ENCODE measurements at regions not wholly inside any gene's neighbourhood (a gene's known extent, or its start where the extent isn't known, plus 50 kb on each side); places are given as distances from the start of the nearest gene placed in this dataset.

DNA sequence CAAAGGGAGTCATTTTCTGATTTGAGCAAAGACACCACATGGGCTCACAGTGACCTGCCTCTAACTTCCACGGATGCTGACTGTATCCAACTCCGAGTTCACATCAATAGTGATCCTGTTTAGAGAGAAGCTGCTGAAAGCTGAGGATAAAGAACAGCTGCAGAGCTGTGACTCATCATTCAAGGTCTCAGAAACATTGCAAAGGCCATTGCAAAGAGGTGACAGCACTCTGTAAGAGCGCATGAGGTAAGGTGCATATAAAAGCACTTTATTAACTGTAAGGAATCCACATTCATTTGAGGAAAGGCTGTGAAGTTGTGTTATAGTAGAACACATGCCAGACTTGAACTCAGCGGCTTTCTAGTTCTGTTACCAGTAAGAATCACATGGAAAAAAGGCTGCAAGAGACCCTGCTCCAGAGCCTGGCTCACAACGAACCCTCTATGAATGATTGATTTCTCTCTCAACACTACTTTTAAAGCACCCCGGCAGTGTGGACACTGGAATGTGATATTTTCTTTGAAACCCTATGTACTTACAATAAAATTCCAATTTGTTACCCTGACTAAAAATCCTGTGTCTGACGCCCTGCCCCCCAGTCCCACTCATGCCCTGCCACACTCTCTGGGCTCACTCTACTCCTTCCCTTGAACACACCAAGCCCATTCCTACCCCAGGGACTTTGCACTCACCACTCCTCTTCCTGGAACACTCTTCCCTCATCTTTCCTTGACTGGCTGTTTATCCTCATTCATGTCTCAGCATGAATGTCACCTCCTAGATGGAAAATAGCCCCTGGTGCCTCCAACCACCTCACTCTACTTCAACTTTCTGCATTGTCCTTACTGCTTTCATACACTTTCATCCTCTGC, 111.2 kb downstream of the LSM3 start:
- TF ChIP-seq, protein P1, sequence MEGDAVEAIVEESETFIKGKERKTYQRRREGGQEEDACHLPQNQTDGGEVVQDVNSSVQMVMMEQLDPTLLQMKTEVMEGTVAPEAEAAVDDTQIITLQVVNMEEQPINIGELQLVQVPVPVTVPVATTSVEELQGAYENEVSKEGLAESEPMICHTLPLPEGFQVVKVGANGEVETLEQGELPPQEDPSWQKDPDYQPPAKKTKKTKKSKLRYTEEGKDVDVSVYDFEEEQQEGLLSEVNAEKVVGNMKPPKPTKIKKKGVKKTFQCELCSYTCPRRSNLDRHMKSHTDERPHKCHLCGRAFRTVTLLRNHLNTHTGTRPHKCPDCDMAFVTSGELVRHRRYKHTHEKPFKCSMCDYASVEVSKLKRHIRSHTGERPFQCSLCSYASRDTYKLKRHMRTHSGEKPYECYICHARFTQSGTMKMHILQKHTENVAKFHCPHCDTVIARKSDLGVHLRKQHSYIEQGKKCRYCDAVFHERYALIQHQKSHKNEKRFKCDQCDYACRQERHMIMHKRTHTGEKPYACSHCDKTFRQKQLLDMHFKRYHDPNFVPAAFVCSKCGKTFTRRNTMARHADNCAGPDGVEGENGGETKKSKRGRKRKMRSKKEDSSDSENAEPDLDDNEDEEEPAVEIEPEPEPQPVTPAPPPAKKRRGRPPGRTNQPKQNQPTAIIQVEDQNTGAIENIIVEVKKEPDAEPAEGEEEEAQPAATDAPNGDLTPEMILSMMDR (IDR thresholded peaks at IDR 0.05) = no peak
- H3K4me3 ChIP-seq = no peak overlapping the region
- H3K27ac ChIP-seq = no peak overlapping the region
- no peak for DNase-seq (ENCODE audit: low spot score)

DNA sequence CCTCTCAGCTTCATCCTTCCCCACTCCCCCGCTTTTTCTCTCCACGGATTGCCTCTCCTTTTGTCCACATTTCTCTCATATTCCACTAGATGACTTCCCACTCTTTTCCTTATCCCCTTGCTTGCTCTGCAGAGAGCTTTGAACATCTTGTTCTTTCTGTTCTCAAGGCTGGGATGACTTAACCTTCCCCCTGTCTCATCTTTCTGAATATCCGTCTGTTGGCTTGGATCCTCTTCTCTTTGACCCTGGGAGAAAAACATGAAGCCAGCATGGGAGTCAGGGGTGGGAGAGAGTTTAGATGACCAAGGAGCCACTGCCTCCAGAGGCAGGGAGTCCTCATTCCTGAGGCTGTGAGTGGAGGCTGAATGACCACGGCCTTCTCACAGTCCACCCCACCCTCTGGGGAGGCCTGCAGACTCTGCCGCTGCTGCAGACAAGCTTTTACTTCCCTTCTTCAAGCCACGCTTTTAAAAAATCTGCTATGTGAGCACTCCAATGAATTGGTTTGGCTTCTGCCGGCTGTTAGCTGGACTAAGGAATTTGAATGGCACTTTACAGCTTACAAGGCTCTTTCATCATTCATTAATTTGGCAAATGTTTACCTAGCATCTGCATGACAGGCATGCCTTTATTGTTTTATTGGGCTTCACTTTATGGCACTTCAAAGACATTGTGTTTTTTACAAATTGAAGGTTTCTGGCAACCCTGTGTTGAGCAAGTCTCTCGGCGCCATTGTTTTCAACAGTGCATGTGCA, 111.6 kb upstream of the SLC6A6 start:
- TF ChIP-seq, protein P1 (IDR thresholded peaks at IDR 0.05) = no peak
- no peak overlapping the region for H3K27ac ChIP-seq
- H3K4me3 ChIP-seq = no peak overlapping the region
- DNase-seq (ENCODE audit: low spot score) = no peak

DNA sequence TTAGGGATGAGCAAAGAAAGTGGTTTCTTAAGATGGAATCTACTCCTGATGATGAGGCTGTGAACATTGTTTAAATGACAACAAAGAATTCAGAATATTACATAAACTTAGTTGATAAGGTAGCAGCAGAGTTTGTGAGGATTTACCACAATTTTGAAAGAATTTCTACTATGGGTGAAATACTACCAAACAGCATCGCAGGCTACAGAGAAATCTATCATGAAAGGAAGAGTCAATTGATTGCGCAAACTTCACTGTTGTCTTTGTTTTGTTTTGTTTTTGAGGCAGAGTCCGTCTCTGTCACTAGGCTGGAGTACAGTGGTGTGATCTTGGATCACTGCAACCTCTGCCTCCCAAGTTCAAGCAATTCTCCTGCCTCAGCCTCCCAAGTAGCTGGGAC, 107.4 kb upstream of the SLC6A6 start:
- no peak overlapping the region for H3K27ac ChIP-seq
- no peak for DNase-seq (ENCODE audit: low spot score)
- TF ChIP-seq, protein P1 (IDR thresholded peaks at IDR 0.05) = no peak
- no peak overlapping the region for H3K4me3 ChIP-seq

DNA sequence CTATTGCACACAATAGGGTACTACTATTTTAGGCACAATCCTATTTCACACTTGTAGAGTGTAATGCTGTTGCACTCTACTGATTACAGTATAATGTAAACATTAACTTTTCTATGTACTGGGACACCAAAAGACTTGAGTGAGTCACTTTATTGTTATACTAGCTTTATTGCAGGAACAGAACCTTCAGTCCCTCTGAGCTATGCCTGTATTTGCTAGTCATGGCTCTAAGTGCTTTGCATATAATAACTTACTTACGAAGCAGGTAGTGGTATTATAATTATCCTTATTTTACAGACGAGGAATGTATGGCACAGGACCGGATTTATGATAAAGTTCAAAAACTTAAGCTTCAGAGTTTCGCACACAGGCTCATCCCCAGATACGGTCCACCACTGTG, 106.6 kb upstream of the SLC6A6 start:
- no peak overlapping the region for H3K27ac ChIP-seq

DNA sequence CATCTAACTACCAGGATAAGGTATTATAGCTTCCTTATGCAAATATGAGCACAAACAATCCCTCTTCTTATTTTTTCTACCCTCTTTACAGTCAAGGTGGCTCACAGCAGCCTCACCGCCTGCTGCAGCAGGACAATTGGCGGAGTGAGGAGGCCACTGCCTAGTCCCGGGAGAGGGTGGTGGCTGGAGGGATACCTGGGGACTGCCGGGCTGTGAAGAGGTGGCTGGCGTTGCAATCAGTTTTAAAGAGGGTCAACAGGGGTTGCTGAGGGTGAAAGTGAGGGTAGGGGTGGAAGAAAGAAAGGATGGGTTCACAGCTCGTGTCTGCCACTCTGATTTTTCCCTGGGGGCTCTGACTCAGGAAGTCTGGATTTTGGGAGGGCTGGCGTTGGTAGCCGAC, 105.1 kb upstream of the SLC6A6 start:
- TF ChIP-seq, protein P1 (IDR thresholded peaks at IDR 0.05) = no peak
- Histone ChIP-seq H3K4me3 (no peak overlapping the region), H3K27ac (no peak overlapping the region)
- DNase-seq (ENCODE audit: low spot score) = no peak

More for the DNA sequence above, 106.6 kb upstream of the SLC6A6 start:
- no peak overlapping the region for H3K4me3 ChIP-seq
- no peak for DNase-seq (ENCODE audit: low spot score)
- TF ChIP-seq, protein P1 (IDR thresholded peaks at IDR 0.05) = no peak

DNA sequence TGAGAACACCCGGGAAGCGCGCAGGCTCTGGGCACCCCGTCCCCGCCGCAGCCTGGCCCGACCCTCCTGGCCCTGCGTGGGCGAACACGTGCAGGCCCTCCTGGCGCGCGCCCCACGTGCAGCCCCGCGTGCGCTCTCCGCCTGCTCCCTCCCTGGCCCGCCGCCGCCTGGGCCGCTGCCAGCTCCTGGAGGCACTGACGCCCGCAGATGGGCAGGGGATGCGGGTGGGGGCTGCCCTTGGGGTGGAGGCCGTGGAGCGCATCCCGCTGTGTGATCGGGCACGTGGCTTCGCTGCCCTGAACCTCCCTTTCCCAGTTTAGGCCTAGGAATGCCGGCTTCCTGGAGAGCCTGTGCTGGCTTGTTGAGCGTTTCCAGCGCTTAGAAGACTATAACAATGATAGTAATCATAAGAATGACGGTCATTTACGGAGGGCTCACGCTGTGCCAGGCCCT, 104.6 kb upstream of the SLC6A6 start:
- H3K27ac ChIP-seq = no peak overlapping the region
- no peak for DNase-seq (ENCODE audit: low spot score)
- H3K4me3 ChIP-seq = peak overlapping the region; percentile 49
- TF ChIP-seq, protein P1 (IDR thresholded peaks at IDR 0.05) = no peak
